NCI-H1105 (cell line): ENCODE measurements at regions not wholly inside any gene's neighbourhood (a gene's known extent, or its start where the extent isn't known, plus 50 kb on each side); places are given as distances from the start of the nearest gene placed in this dataset.

Experiments used
- DNase-seq: peaks from one replicate; lab custom pipeline; 2025; lab: John Stamatoyannopoulos, UW

DNA sequence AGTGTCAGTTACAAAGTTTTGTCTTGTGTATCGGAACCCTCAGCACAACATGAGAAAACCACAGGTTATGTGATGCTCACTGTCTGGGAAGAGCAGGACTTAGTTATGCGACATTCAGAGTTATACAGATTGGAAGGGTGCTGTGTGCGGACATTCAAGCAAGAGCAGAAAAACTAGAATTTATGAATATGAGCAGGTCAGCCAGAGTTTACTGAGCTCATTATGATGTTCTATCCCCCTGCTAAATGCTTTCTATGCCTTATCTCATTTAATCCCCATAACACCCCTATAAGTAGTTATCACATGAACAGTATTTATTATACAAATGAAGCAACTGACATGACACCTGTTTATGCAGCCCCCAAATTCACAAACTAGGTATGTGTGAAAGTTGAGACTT lies 1083.2 kb downstream of the FLRT2 start:
- DNase-seq = no peak

DNA sequence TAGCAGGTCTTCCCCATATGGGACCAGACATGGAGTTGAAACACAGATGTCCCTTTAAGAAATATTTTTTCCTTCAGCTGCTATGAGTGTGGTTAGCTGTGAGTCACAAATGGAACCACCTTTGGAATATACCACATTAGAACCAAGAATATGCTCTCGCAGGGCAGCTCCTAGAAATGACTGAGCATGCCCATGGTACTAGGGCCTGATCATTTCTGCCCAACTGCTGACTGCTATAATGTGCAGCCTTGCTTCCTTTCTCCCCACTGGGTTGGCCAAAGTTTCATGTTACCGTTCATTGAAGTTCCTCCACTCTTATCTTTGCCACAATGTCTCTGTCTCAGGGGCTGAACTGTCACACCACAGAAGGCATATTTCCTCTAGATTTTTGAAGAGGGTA lies 1074.6 kb downstream of the FLRT2 start:
- DNase-seq = no peak

DNA sequence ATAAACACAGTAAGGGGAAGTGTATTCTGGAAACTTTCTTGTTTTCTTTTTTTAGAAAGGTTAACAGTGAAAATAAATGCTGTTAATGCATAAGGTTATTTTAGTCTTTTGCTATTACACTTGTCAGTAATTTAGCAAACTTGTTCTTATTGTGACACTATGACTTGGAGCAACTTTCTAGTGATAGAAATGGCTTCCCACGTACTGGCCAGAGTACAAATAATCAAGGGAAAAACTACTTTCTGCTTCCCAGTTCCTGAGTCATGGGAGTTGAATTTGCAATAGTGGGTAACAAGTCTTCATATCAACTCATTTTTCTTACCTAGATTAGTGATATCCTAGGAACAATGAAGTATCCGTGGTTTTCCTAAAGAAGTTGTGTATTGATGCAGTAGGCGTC lies 1072.3 kb downstream of the FLRT2 start:
- no peak for DNase-seq

DNA sequence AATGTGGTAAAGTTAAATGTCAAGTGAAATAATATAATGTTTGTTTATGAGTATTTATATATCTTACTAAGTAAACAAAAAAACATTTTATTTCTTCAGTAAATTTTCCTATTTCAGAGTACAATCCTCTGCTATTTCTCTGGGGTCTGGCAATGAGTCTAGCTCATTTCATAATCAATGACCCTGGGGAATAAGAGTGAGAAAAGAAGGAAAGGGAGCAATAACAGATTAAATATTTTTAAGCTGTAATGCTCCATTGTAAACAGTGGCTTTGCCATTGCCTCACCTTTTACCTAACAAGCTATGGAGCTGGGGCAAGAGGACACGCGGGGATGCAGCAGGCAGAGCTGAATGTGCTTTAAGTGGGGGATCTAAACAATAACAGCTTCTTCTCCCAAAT lies 1071.9 kb downstream of the FLRT2 start:
- no peak for DNase-seq

DNA sequence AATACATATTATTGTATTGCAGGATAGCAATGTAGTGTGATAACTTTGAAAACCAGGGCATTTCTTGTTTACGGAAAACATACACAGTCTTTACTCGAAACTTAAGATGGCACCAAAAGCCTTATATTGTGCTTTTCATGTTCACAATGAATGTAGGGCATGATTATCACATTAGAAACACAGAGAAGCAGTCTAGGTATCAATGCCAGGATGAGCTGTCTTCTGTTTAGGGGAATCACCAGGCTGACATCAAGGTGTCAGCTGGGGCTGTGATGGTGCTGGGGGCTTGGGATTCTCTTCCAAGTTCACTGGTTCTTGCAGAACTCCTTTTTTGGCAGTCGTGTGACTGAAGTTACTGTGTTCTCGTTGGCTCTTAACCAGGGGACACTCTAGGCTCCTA lies 1067.3 kb downstream of the FLRT2 start:
- no peak for DNase-seq

DNA sequence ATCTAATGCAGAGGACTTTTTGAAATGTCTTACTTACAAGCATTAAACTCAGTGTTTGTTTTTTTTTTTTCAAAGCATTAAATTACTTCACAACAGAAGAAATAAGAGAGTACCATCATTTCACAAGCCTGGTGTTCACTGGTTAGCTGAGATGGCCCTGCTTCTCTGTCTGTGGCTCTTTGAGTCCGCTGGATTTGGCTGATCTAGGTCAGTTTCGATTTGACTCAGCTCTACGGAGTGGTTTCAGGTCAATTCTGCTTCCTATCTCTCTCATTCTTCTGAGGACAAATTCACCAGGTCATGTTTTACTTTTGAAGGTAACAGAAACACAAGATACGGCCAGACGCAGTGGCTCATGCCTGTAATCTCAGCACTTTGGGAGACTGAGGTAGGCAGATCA lies 1066.1 kb downstream of the FLRT2 start:
- no peak for DNase-seq

DNA sequence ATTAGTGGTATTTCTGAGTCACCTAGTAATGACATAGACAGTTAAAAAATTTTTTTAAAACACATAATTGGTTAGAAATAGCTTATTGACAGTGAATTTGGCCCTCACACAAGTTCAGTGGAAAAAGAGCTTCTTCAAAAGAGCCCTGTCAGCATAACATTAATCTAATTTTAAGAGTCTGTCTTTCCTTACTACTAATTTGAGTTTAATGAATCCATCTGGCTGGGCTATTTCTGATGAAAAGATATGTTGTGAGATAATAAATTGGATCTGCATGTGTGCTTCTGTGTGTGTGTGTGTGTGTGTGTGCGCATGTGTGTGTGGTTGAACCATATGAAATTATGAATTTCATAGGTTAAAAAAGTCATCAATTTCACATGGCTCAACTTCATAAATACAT lies 1045.2 kb downstream of the FLRT2 start:
- DNase-seq = no peak

DNA sequence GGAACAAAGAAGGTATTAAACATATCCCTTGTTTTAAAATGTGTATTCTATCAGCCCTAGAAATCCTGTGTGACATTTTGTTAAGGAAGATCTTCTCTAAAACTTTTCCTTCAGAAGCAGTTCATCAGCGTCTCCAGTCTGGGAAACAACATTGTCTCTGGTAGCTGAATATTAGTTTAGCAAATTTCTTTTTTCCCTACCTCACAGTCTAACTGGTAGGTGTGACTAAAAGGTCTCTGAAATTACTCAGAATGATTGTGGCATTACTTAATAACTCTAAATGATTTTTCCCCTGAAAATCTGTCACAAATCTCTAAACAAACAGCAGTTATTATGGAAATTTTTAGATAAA lies 1044.8 kb downstream of the FLRT2 start:
- DNase-seq = no peak

DNA sequence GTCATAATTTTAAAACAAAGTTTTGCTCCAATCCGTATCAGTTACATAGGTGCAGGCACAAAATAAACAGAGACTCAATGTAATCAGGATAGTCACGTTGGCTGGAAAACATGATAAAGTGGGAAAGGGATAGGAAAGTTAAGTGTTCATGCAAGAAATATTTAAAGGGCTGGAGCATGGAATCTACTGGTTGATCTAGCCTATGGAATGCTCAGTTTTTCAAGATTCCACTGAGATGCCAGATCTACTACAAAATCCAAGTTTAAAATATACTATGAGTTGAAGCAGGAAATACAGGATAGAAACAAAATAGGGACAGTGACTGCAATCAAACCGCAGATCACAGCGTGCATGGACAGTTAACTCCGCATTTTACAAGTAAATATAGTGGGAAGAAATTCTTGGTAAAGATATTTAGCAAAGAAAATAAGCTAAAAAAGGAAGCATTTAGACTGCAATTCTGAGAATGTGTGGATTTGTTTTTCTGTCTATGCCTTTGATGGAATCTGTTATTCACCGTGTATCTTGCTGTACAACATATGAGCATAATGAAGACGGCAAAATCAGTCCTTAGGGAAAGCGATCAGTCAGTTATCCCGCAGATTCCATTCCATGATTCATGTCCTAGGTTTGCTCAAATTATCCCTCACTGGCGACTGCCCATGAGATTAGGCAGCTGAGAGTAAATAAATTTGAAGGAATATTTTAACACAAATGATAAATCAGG lies 1044.3 kb downstream of the FLRT2 start:
- DNase-seq = no peak

DNA sequence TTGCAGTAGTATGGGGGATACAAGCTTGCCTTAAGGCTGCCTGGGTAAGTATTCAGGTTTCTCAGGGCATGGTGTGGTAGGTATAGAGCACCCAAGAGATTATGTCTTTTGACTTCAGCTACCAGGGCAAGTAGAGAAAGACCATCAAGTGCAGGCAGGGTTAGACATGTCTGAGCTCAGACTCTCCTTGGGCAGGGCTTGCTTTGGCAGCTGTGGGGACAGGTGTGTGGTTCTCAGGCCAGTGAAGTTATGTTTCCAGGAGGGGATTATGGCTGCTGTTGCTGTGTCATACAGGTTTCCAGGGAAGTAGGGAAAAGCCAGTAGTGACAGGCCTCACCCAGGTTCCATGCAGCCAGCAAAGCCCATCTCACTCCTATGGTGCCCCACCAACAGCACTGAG lies 1040.4 kb downstream of the FLRT2 start:
- DNase-seq = no peak

DNA sequence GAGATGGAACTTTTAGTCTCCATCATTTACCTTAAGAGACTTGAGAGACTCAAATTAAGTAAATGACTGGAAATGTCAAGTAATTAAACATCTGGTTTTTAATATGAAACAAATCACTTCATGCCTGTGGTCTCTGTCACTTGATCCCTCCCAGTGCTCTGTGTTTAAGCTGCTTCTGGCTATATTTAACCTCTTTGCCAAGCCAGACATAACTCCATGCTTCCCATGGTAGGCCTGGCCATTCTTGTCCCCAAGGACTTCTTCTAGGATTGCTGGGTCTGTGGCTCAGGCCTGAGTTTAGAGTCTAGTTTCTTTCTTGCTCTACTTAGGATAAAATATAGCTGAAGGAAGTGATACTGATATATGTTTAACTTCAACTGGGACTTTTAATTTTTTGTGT lies 1013.6 kb downstream of the FLRT2 start:
- no peak for DNase-seq

DNA sequence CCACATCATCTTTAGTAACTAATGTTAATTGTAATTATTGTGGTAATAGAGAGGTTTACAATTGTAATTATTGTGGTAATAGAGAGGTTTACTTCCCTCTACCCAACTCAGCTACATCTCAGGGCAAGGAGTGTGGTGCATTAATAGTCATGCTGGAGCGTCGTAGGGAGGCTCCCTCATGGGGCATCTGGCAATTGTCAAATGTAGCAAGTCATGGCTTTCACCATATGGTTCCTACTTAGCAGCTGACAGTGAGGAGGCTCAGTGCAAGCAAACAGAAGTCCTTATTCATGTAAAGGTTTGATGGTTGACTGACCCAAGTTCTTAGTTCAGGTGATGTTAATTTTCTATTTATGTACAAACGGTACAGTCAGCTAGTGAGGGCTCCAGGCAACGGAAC lies 1012.0 kb downstream of the FLRT2 start:
- no peak for DNase-seq

DNA sequence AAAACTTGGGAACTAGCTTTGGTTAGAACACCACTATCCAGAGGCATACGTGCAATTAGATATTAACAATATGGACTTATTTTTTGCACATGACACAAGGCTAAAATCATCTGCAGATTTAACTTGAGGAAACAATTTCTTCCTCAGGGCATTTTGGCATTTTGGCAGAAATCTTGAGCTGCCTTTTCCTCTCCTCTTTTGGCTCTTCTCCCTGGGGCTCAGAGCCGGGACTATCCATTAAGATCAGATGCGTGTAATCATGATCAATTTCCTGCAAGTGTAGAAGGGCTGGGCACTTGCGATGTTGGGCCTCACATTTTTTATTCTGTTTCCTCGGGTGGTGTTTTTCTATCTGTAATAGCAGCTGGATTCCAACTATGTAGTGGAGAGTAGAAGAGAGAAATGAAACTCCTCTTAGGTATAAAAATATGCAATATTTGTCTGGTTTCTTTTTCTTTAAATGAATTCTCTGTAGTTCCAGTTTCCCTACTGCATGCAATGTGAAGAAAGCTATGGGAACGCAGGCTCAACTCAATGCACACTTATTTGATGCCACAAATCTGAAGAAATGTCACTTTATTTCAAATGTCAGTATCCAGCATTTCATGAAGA lies 1010.8 kb downstream of the FLRT2 start:
- DNase-seq = no peak

DNA sequence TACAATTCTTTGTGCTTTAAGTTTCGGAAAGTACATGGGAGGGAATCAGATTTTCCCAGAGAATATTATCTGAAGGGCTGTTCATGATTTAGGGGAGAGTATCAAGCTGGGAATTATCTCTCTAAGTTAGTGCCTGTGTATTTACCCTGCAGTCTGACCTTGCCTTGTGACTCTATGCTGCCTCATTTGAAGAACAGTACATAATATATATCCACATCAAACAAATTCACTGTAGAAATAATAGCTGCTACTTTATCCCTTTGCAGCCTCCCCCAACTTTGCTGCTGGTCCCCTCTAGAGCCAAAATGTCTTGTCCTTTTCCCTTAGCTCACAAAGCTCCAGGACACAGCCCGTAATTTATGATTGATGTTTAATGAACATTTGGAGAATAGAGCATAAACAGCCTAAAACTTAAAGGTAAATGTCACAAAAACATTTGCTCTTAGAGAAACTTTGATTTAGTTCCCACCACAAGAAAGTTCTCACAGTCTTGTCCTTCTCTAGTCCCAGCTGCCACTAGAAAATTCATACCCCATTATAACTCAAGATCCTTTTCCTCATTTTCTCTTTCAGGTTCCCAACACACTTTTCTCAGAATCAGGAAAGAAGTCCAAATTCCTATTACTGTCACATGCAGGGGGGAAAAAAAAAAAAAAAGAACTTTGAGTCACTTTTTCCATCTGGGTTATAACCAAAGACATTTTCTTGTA lies 1009.6 kb downstream of the FLRT2 start:
- no peak for DNase-seq

DNA sequence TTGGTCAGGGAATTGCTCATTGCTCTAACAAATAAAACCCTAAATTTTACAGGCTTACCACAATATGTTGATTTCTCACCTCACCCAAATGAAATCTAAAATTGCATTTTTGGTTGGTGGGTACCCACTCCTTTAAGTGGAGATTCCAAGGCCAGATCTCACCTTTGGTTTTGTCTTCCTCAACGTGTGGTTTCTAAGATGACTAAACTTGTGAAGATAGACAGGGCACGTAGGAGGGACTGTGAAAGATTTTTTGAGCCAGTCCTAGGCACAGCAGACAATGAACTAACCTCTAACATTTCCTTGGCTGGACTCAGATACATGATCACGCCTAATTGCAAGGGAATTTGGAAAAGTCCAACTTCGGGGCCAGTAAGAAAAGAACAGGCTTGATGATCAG lies 1003.9 kb downstream of the FLRT2 start:
- no peak for DNase-seq

DNA sequence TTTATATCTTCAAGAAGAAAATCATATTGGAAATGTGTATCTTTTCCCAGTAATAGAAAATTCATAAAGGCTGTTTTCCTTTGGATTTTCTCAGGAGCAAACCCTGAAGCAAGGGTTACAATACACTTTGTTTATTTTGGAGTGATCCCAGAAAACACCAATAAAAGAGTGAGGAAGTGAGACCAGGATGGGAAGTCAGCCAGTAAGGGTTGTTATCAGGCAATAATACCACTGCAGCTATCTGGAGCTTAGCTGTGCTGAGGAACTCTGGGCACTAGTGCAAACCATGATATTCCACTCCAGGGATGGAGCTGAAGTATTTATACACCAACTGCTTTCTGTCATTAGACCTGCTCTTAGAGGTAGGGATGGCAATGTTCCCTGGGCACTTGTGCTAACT lies 1002.3 kb downstream of the FLRT2 start:
- DNase-seq = peak; percentile 47

DNA sequence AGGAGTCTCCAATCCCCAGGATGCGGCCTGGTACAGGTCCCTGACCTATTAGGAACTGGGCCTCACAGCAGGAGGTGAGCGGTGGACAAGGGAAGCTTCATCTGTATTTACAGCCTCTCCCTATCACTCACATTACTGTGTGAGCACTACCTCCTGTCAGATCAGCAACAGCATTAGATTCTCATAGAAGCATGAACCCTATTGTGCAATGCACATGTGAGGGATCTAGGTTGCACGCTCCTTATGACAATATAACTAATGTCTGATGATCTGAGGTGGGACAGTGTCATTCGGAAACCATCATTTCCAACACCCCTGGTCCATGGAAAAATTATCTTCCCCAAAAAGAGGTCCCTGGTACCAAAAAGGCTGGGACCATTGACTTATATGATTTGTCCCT lies 1000.5 kb downstream of the FLRT2 start:
- no peak for DNase-seq

DNA sequence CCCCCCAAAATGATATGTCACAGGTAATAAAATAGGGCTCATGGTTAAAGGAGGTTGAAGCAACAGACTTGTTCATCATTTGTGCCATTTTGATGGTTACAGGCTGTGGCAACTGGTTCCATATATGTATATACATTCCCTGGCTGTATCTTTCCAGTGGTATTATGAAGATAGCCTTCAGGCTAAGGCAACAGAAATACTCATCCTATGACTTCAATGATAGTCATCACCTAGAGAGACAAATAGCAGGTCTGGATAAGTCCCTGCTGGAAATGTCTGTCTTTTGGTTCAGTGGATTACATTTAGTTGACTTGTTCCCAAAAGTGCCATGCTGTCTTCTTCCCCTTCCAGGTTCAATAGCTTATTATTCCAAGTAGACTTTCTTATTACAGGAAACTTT lies 997.4 kb downstream of the FLRT2 start:
- no peak for DNase-seq

DNA sequence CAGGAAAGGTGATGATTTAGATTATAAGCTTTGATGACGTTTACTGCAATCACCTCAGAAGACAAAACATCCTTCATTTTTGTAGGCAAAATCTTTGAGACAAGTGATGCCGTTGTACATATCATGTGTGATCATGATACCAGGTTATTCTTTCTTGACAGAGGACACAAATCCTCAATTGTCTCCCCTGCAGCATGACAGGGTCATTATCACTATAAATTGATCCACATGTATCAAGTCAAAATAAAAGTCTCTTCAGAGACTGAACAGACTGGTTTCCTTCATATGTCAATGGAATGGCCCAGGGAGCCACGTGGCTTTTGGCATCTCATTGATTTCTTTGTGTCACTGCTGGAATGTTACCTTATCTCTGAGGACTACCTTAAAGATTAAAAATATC lies 995.7 kb downstream of the FLRT2 start:
- no peak for DNase-seq

DNA sequence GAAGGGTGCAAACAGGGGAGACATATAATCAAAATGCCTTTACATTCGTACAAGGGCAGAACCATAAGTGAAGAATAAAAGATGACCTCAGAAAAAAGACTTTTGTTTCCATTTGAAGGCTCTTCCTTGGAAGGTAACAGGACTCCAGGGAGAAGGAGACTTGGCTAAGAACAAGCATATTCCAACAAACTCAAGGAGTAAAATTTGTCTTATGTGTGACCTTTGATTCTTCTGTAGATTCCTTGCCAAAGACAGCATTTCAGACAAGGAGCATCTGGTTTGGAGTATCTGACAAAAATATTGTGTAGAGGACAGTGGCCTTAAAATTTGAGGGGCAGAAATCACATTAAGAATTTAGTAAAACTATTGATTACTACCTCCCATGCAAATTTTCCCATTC lies 991.9 kb downstream of the FLRT2 start:
- no peak for DNase-seq

DNA sequence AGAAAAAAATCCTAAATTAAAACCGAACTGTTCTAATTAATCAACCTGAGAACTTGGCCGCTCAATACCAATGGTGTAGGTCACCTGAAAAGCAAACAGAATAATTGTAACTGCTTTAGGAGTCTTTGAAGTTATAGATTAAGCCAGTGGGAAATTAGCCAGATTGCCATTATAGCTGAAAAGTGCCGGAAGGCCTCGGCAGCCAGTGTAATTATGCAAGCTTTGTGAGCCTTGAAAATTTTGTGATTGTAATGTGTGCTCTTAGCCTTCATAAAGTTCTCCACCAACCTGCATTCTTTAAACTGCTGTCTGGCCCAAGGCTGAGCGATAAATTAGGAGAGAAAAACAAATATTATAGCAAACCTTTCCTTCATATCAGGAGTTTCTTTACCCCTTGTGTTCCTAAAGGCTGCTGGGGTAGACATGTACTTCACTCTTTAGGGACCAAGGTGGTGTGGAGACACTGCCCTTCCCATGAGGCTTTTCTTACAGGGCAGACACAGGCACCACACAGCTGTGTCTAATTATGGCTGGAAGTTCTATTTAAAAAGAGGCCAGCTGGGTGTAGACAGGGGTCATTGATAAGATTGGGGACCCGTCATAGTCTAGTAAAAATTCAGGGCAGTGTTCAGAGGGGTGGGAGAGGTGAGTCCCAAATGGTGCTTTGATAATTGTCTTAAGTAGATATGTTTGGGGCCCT lies 991.2 kb downstream of the FLRT2 start:
- peak; percentile 76 for DNase-seq

DNA sequence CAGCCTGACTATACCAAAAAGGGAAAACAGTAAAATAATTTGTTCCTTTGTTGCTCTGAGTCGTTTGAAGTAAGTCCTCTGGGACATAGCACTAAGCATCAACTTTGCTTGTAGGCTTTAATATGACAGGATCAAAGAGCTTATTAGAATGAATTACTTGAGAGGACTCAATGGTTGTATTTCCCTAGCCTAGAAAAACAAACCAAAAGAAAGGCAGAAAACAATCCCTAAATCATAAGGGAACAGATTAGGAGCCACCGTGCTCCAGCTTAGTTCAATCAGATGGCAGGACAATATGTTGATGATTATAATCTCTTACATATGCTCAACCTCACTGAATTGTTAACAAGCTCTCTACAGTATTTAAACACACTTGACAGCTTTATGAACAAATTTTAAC lies 988.4 kb downstream of the FLRT2 start:
- no peak for DNase-seq

DNA sequence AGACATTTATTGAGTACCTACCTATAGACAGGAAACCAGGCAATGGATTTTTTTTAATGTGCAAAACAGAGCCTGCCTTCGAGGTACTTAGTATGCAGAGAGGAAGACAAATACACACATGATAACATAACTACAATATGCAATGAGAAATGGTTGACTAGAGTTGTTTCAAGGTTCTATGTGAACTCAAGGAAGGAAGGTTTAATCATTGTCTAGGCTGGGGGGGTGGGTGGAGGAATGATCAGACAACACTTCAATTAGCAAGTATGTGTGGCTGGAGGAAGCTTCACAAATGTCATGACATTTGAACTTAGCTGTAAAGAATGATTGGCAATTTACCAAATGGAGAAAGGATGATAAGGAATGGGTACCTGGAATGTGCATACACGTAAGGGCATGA lies 985.3 kb downstream of the FLRT2 start:
- DNase-seq = no peak
